GM06990 (cell line): ENCODE measurements at regions not wholly inside any gene's neighbourhood (a gene's known extent, or its start where the extent isn't known, plus 50 kb on each side); places are given as distances from the start of the nearest gene placed in this dataset.

Experiments
- DNase-seq: peaks from one replicate; pipeline ENCODE4 v3.0.0-alpha.2; 2011; ENCODE audit not compliant: insufficient read length; ENCODE audit errors: extremely low read depth
- H3K27me3 ChIP-seq: replicated peaks from 2 replicates; pipeline ENCODE4 v1.6.0; 2011; ENCODE audit warnings: low read length; ENCODE audit not compliant: control insufficient read depth, insufficient read depth
- H3K36me3 ChIP-seq: 2 replicates; pipeline ENCODE4 v1.5.1; 2011; ENCODE audit warnings: low read length; ENCODE audit not compliant: control insufficient read depth, insufficient read depth
- H3K4me3 ChIP-seq: replicated peaks from 2 replicates; pipeline ENCODE4 v1.5.1; 2011; ENCODE audit warnings: low read depth, mild to moderate bottlenecking, control low read depth, low read length
- TF ChIP-seq, protein P1 (sequence below): IDR thresholded peaks from 2 replicates; pipeline ENCODE4 v1.5.1; 2011; ENCODE audit warnings: low read length, control low read depth, mild to moderate bottlenecking, inconsistent platforms; ENCODE audit not compliant: insufficient read depth, poor library complexity, severe bottlenecking

DNA sequence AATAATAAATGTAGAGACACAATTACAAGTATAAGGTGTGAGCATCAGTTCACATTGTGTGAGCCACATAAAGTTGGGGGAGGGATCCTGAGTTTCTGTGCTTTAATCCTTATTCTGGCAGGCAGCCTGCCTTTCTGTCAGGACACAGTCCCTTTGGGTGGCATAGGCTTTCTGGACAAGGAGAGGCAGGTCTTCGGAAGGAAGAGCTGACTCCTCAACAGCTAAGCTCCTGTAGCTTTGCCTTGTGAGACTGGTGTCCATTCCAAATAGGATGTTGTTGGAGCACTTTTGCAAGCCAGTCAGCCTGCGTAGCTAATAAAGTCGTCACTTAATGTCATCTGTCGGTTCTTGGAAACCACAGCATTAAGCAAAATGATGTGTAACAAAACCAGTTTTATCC, 151.9 kb upstream of the MCTP2 start:
- H3K27me3 ChIP-seq: no peaks in the 10 kb centered on the region; the same call in 1 of the 2 replicates
- no peak for DNase-seq
- no peaks in the 10 kb centered on the region for H3K36me3 ChIP-seq
- H3K4me3 ChIP-seq: no peak overlapping the region
- TF ChIP-seq, protein P1, sequence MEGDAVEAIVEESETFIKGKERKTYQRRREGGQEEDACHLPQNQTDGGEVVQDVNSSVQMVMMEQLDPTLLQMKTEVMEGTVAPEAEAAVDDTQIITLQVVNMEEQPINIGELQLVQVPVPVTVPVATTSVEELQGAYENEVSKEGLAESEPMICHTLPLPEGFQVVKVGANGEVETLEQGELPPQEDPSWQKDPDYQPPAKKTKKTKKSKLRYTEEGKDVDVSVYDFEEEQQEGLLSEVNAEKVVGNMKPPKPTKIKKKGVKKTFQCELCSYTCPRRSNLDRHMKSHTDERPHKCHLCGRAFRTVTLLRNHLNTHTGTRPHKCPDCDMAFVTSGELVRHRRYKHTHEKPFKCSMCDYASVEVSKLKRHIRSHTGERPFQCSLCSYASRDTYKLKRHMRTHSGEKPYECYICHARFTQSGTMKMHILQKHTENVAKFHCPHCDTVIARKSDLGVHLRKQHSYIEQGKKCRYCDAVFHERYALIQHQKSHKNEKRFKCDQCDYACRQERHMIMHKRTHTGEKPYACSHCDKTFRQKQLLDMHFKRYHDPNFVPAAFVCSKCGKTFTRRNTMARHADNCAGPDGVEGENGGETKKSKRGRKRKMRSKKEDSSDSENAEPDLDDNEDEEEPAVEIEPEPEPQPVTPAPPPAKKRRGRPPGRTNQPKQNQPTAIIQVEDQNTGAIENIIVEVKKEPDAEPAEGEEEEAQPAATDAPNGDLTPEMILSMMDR: no peak

DNA sequence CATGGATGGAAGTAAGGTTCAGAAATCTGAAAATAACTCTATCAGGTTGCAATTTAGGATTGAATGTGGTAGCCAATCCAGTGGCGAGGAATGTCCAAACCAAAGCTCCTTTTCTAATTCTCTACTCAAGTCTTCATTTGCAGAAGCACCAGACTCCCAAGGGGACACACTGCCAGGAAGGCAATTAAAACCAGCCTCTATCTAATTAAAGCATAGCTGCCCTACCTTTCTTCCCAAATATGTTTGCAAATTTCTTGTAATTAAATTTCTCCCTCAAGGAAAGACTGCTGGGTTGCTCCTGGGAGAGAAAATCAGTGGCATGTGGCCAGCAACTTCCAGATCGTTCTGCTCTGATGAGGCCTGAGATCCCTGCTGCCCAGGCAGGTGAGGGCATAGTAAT, 153.4 kb upstream of the MCTP2 start:
- H3K36me3 ChIP-seq: no peaks in the 10 kb centered on the region

DNA sequence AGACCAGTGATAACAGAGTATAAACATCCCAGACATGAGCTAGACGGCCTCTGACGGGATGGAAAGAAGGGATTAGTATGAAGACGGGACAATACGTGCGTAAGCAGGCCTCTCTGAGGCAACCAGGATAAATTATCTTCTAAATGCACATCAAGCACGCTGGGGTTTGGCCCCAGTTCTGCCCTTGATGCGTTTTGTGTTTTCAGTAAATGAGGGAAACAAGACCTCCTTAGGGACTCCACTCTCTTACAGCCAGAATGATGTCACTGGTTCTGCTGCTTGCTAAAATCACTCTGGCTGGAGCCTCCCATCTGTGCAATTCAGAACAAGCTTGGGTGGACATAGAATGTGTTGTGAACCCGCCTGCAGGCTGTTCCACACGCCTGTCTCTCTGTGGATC, 156.0 kb upstream of the MCTP2 start:
- TF ChIP-seq, protein P1: no peak

More for the DNA sequence above, 153.4 kb upstream of the MCTP2 start:
- Histone ChIP-seq H3K4me3 (no peak overlapping the region), H3K27me3 (no peaks in the 10 kb centered on the region; the same call in 1 of the 2 replicates)
- TF ChIP-seq, protein P1: no peak
- DNase-seq: no peak

GRCh38 chr15:94070356-94071295, 160.7 kb upstream of the MCTP2 start:
- Histone ChIP-seq H3K27me3 (no peaks in the 10 kb centered on the region), H3K4me3 (no peak overlapping the region), H3K36me3 (no peaks in the 10 kb centered on the region)
- TF ChIP-seq, protein P1: no peak
- no peak for DNase-seq

More for the DNA sequence above, 156.0 kb upstream of the MCTP2 start:
- H3K27me3 ChIP-seq: no peaks in the 10 kb centered on the region
- no peak for DNase-seq
- no peak overlapping the region for H3K4me3 ChIP-seq
- no peaks in the 10 kb centered on the region for H3K36me3 ChIP-seq

GRCh38 chr15:94069844-94070243, 161.5 kb upstream of the MCTP2 start:
- H3K36me3 ChIP-seq: no peaks in the 10 kb centered on the region
- no peak overlapping the region for H3K4me3 ChIP-seq
- TF ChIP-seq, protein P1: no peak
- no peaks in the 10 kb centered on the region for H3K27me3 ChIP-seq
- DNase-seq: no peak
